ENCODE measurements at regions not wholly inside any gene's neighbourhood (a gene's known extent, or its start where the extent isn't known, plus 50 kb on each side); places are given as distances from the start of the nearest gene placed in this dataset.

GRCh38 chr3:68271145-68271544 lies 616.7 kb upstream of the SUCLG2 start:
- no peaks in the 10 kb centered on the region for H3K4me1 ChIP-seq (ENCODE audit: control insufficient read depth in 1 of 2, insufficient read depth in 2 of 2, low read length in 2 of 2)
- no peak for TF ChIP-seq CTCF (IDR thresholded peaks at IDR 0.05)
- no peaks in the 10 kb centered on the region for H3K36me3 ChIP-seq (replicated peaks in 1 of 2; ENCODE audit: control insufficient read depth in 1 of 2, insufficient read depth in 2 of 2, low read length in 2 of 2)
- H3K79me2 ChIP-seq (ENCODE audit: insufficient read depth, low read length): no peaks in the 10 kb centered on the region
- no peak for DNase-seq
- H3K27ac ChIP-seq (ENCODE audit: low read depth in 1 of 2, low read length in 2 of 2): no peak overlapping the region
- no peaks in the 10 kb centered on the region for H4K20me1 ChIP-seq (ENCODE audit: insufficient read depth, low read length)
- H3K9me3 ChIP-seq (replicated peaks in 1 of 2; ENCODE audit: control insufficient read depth in 1 of 2, insufficient read depth in 1 of 2, low read length in 2 of 2): no peaks in the 10 kb centered on the region
- Mint-ChIP-seq H3K9me3 (peaks cover 0 to 2% (median 0%) of the 10 kb centered on the region in 7 donors), H3K27me3 (ENCODE audit: low read depth in 3 of 3) (no peaks in the 10 kb centered on the region), H3K36me3 (no peaks in the 10 kb centered on the region), H3K4me3 (no peak overlapping the region), H3K27ac (peak overlapping the region in 1 of 7 donors; percentile 70), H3K4me1 (no peaks in the 10 kb centered on the region)
- H3K9ac ChIP-seq (ENCODE audit: insufficient read depth, low read length, poor library complexity, severe bottlenecking): no peak overlapping the region
- H2AFZ ChIP-seq (ENCODE audit: insufficient read depth, low read depth, low read length, poor library complexity, severe bottlenecking): no peak overlapping the region
- H3K4me3 ChIP-seq (replicated peaks in 1 of 3; ENCODE audit: low read depth in 2 of 3, low read length in 3 of 3): no peak overlapping the region
- intact Hi-C loops (cut with micrococcal nuclease): no loop called here
- no peak overlapping the region for H3K4me2 ChIP-seq (replicated peaks; ENCODE audit: extremely low read depth, low read length, poor library complexity, severe bottlenecking)
- H3K27me3 ChIP-seq (ENCODE audit: control insufficient read depth in 2 of 2, insufficient read depth in 2 of 2, low read length in 2 of 2): no peaks in the 10 kb centered on the region
- 83% methylated on average over 1 of the region's 2 CpGs for WGBS (ENCODE audit: insufficient coverage)

GRCh38 chr3:68256635-68257223 lies 602.3 kb upstream of the SUCLG2 start:
- Histone ChIP-seq H3K4me2 (replicated peaks; ENCODE audit: extremely low read depth, low read length, poor library complexity, severe bottlenecking) (no peak overlapping the region), H3K9ac (ENCODE audit: insufficient read depth, low read length, poor library complexity, severe bottlenecking) (no peak overlapping the region), H3K27ac (ENCODE audit: low read depth in 1 of 2, low read length in 2 of 2) (no peak overlapping the region), H3K4me1 (ENCODE audit: control insufficient read depth in 1 of 2, insufficient read depth in 2 of 2, low read length in 2 of 2) (no peaks in the 10 kb centered on the region), H3K9me3 (replicated peaks in 1 of 2; ENCODE audit: control insufficient read depth in 1 of 2, insufficient read depth in 1 of 2, low read length in 2 of 2) (no peaks in the 10 kb centered on the region), H4K20me1 (ENCODE audit: insufficient read depth, low read length) (no peaks in the 10 kb centered on the region), H3K79me2 (ENCODE audit: insufficient read depth, low read length) (no peaks in the 10 kb centered on the region), H3K36me3 (replicated peaks in 1 of 2; ENCODE audit: control insufficient read depth in 1 of 2, insufficient read depth in 2 of 2, low read length in 2 of 2) (no peaks in the 10 kb centered on the region), H2AFZ (ENCODE audit: insufficient read depth, low read depth, low read length, poor library complexity, severe bottlenecking) (no peak overlapping the region), H3K4me3 (replicated peaks in 1 of 3; ENCODE audit: low read depth in 2 of 3, low read length in 3 of 3) (no peak overlapping the region), H3K27me3 (ENCODE audit: control insufficient read depth in 2 of 2, insufficient read depth in 2 of 2, low read length in 2 of 2) (no peaks in the 10 kb centered on the region)
- H3K4me3 Mint-ChIP-seq: no peak overlapping the region
- intact Hi-C loops (cut with micrococcal nuclease): no loop called here
- peaks cover 0 to 2% (median 0%) of the 10 kb centered on the region in 7 donors for H3K9me3 Mint-ChIP-seq
- 72% methylated on average over 3 of the region's 3 CpGs for WGBS (ENCODE audit: insufficient coverage)
- no peak overlapping the region for H3K27ac Mint-ChIP-seq
- DNase-seq: no peak
- H3K27me3 Mint-ChIP-seq (ENCODE audit: low read depth in 3 of 3): no peaks in the 10 kb centered on the region
- TF ChIP-seq CTCF (IDR thresholded peaks at IDR 0.05): no peak
- no peaks in the 10 kb centered on the region for H3K36me3 Mint-ChIP-seq
- H3K4me1 Mint-ChIP-seq: no peaks in the 10 kb centered on the region
